GM12872 (cell line): ENCODE measurements at regions not wholly inside any gene's neighbourhood (a gene's known extent, or its start where the extent isn't known, plus 50 kb on each side); places are given as distances from the start of the nearest gene placed in this dataset.

Experiments used
- TF ChIP-seq, protein P1 (sequence below): IDR thresholded peaks from 3 replicates; pipeline ENCODE4 v1.5.1; 2011; ENCODE audit warnings: low read depth, mild to moderate bottlenecking, low read length, moderate library complexity; ENCODE audit not compliant: insufficient read depth

GRCh38 chr16:65975049-65975708 is 391.3 kb upstream of the CDH5 start:
- TF ChIP-seq, protein P1, sequence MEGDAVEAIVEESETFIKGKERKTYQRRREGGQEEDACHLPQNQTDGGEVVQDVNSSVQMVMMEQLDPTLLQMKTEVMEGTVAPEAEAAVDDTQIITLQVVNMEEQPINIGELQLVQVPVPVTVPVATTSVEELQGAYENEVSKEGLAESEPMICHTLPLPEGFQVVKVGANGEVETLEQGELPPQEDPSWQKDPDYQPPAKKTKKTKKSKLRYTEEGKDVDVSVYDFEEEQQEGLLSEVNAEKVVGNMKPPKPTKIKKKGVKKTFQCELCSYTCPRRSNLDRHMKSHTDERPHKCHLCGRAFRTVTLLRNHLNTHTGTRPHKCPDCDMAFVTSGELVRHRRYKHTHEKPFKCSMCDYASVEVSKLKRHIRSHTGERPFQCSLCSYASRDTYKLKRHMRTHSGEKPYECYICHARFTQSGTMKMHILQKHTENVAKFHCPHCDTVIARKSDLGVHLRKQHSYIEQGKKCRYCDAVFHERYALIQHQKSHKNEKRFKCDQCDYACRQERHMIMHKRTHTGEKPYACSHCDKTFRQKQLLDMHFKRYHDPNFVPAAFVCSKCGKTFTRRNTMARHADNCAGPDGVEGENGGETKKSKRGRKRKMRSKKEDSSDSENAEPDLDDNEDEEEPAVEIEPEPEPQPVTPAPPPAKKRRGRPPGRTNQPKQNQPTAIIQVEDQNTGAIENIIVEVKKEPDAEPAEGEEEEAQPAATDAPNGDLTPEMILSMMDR: no peak

DNA sequence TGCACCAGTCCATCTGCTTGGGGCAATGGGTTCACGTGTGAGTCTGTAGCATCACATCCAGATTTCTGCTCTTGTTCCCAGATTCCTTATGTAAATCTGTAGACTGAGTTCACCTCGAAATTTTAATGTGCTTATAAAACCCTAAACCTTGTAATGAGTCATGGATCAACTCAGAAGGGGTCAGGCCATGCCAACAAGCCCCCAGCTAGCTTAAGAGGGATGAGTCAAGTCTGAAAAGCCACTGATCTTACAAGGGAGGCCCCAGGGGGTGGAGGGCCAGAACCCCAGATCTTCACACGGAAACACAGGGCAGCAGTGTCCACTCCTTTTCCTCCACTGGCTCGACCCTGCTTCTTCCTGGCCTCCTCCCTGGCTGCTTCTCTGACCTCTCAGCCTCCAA is 399.1 kb upstream of the CDH5 start:
- TF ChIP-seq, protein P1: no peak

- TF ChIP-seq, protein P1: no peak
Observed at GRCh38 chr16:65965628-65966027, 400.9 kb upstream of the CDH5 start.

GRCh38 chr16:65964752-65965151 is 401.7 kb upstream of the CDH5 start:
- TF ChIP-seq, protein P1: no peak

GRCh38 chr16:65961476-65962143 is 404.9 kb upstream of the CDH5 start:
- TF ChIP-seq, protein P1: no peak

DNA sequence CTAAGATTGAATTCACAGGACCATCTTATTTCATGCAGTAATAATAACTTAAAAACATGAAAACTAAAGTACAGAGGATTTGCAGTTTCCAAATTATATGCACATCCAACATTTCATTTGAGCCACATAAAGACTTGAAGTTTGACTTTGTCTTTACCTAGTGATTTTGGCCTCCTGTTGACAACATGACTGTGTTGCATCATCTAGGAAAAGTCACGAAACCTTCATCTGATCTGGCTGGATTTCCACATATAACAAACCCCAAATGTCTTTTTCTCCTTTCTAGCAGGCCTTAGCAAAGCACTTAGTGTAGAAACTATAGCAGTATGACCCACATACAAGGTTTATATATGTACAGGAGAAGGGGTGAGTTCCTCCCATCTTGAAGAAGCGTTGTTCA is 406.5 kb upstream of the CDH5 start:
- TF ChIP-seq, protein P1: no peak

DNA sequence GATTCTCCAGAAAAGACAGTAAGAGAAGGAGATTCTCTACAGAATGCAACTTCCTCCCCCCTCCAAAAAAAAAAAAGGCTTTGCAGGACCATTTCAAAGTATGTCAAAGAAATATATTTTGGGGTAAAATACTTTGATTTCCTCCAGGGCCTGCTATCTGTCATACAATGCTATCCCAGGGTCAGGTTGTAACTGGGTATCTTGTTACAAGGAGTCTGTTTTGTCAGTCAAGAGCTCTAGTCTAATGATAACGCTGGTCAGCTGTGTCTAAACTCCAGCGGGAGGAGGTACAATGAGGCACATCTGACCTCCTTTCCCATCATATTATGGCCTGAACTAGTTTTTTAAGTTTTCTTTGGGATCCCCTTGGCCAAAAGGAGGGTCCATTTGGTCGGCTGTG is 408.4 kb upstream of the CDH5 start:
- TF ChIP-seq, protein P1: no peak
